ENCODE measurements at regions not wholly inside any gene's neighbourhood (a gene's known extent, or its start where the extent isn't known, plus 50 kb on each side); places are given as distances from the start of the nearest gene placed in this dataset.

- BruUV-seq (replicated peaks) = no TSS peak
- in situ Hi-C loops (cut with MboI) = loop anchor here (10.0 kb wide), 2 partner anchors 333 to 1493 kb away; no protein-coding TSS in a partner anchor
- peak; percentile 3 for DNase-seq (ENCODE audit: low read depth, low spot score)
- no peak overlapping the region for H3K27ac ChIP-seq (ENCODE audit: control insufficient read depth, insufficient read depth)
- intact Hi-C loops (cut with micrococcal nuclease; ENCODE audit: unreplicated experiment) = loop anchor here (2.0 to 10.0 kb wide), 2 partner anchors 341 to 753 kb away; no protein-coding TSS in a partner anchor
- SMC1A ChIA-PET (ENCODE audit: uncharacterized antibody, unreplicated experiment) = interaction anchor here (0.6 to 1.6 kb wide), 15 partner anchors 12 to 1498 kb away, joined by 3 to 8 read pairs (median 3); no protein-coding TSS in a partner anchor
- H3K9me3 ChIP-seq (replicated peaks; ENCODE audit: control insufficient read depth, insufficient read depth, low read length) = no peaks in the 10 kb centered on the region
- POLR2A ChIA-PET = interaction anchor here (0.6 kb wide), 1 partner anchor 329 kb away, joined by 4 read pairs; no protein-coding TSS in a partner anchor
- peak; percentile 75 for ATAC-seq
- RAD21 ChIA-PET (ENCODE audit: unreplicated experiment) = interaction anchor here (0.8 to 1.4 kb wide), 7 partner anchors 19 to 1500 kb away, joined by 3 to 5 read pairs (median 3); no protein-coding TSS in a partner anchor
- CTCF ChIA-PET = interaction anchor here (0.6 to 2.2 kb wide), 15 partner anchors 9 to 1497 kb away, joined by 3 to 8 read pairs (median 5); no protein-coding TSS in a partner anchor
- no peaks in the 10 kb centered on the region for H4K20me1 ChIP-seq (ENCODE audit: control insufficient read depth, insufficient read depth)
- peak; percentile 97 for FAIRE-seq
- H3K4me3 ChIP-seq = no peak overlapping the region
- TF ChIP-seq POU2F2 (IDR thresholded peaks at IDR 0.05; ENCODE audit: borderline replicate concordance, low read depth, low read length) = no peak
- TF ChIP-seq CBX5 (IDR thresholded peaks at IDR 0.05; ENCODE audit: low read depth) = 0 out of 2 replicates have a peak, but pooled peaks have one; percentile 38
- TF ChIP-seq RAD21 (IDR thresholded peaks at IDR 0.05; ENCODE audit: insufficient read depth, low read depth, low read length) = peak; percentile 90
- no peak for TF ChIP-seq EGR1 (IDR thresholded peaks at IDR 0.05; ENCODE audit: borderline replicate concordance in 1 of 2, low read depth in 2 of 2, low read length in 2 of 2)
- TF ChIP-seq SMC3 (IDR thresholded peaks at IDR 0.05; ENCODE audit: borderline replicate concordance, low read length) = peak; percentile 96
- no peak for TF ChIP-seq GATAD2B (conservative IDR thresholded peaks at IDR 0.05; ENCODE audit: low read depth)
- 0 out of 2 replicates have a peak, but pooled peaks have one; percentile 23 for TF ChIP-seq ATF7 (IDR thresholded peaks at IDR 0.05; ENCODE audit: low read depth)
- TF ChIP-seq CTCF (IDR thresholded peaks at IDR 0.05 in 2 of 3, conservative IDR thresholded peaks at IDR 0.05 in 1 of 3; ENCODE audit: control insufficient read depth in 2 of 3, extremely low read depth in 1 of 3, insufficient read depth in 1 of 3, low read depth in 3 of 3, low read length in 3 of 3) = peak; percentile 80 to 93 (median 81); a peak in 5 of 6 replicates
- 0 out of 2 replicates have a peak, but pooled peaks have one; percentile 31 for TF ChIP-seq YY1 (IDR thresholded peaks at IDR 0.05; ENCODE audit: low read depth, low read length)
- no peak for TF ChIP-seq MEF2A (IDR thresholded peaks at IDR 0.05; ENCODE audit: insufficient read depth, low read depth, low read length)
- 0 out of 2 replicates have a peak, but pooled peaks have one; percentile 11 for TF ChIP-seq ZNF24 (IDR thresholded peaks at IDR 0.05)
- H2AFZ ChIP-seq (ENCODE audit: control insufficient read depth, low read depth, low read length) = no peak overlapping the region
- H3K4me2 ChIP-seq (ENCODE audit: control insufficient read depth, insufficient read depth) = no peak overlapping the region
- H3K9ac ChIP-seq (ENCODE audit: control insufficient read depth, insufficient read depth, low read length) = no peak overlapping the region
- H3K79me2 ChIP-seq (ENCODE audit: control insufficient read depth, insufficient read depth, low read length) = no peaks in the 10 kb centered on the region
- no peaks in the 10 kb centered on the region for H3K36me3 ChIP-seq (ENCODE audit: control insufficient read depth in 2 of 2, insufficient read depth in 2 of 2, low read length in 1 of 2)
- H3K4me1 ChIP-seq (ENCODE audit: control insufficient read depth, insufficient read depth, low read length) = no peaks in the 10 kb centered on the region
- WGBS (ENCODE audit: insufficient coverage, insufficient replicate concordance, low lambda C conversion rate, missing lambda C conversion rate) = 9% methylated on average over 11 of the region's 11 CpGs
- H3K27me3 ChIP-seq (replicated peaks in 1 of 2; ENCODE audit: control insufficient read depth in 2 of 2, insufficient read depth in 2 of 2, low read length in 1 of 2) = no peaks in the 10 kb centered on the region
Measured at GRCh38 chr4:43132010-43132582, 239.6 kb downstream of the GRXCR1 start.

Data from GM12878 (cell line).